HL-60 (cell line): ENCODE measurements at regions not wholly inside any gene's neighbourhood (a gene's known extent, or its start where the extent isn't known, plus 50 kb on each side); places are given as distances from the start of the nearest gene placed in this dataset.

Experiments
- DNase-seq, 2 experiments: peaks; one replicate each; pipeline ENCODE4 v3.0.0-alpha.2; 2010 to 2020; ENCODE audit warnings: low read depth in 1 of 2, low spot score in 1 of 2
- H3K27ac ChIP-seq: fragments of 250-450 bp; sonication (Bioruptor Pico); replicated peaks from 2 replicates; pipeline ENCODE4 v1.5.1; 2020; ENCODE audit warnings: mild to moderate bottlenecking, moderate library complexity
- H3K27me3 ChIP-seq: fragments of 250-450 bp; sonication (Bioruptor Pico); 2 replicates; pipeline ENCODE4 v1.5.1; 2021; ENCODE audit warnings: mild to moderate bottlenecking, moderate library complexity; ENCODE audit not compliant: insufficient read depth, poor library complexity, severe bottlenecking
- H3K4me3 ChIP-seq: replicated peaks from 2 replicates; pipeline ENCODE4 v1.5.1; 2011; ENCODE audit warnings: mild to moderate bottlenecking, control low read depth, low read length; ENCODE audit not compliant: insufficient read depth
- GABPA ChIP-seq: IDR thresholded peaks from 2 replicates; pipeline ENCODE4 v1.6.1; 2012; ENCODE audit warnings: low read depth
- POLR2AphosphoS5 ChIP-seq: IDR thresholded peaks from 2 replicates; pipeline ENCODE4 v1.6.1; 2012; ENCODE audit warnings: low read depth
- SPI1 ChIP-seq: IDR thresholded peaks from 2 replicates; pipeline ENCODE4 v1.6.1; 2012; ENCODE audit warnings: low read depth, mild to moderate bottlenecking, borderline replicate concordance
- TF ChIP-seq, protein P1 (sequence below): IDR thresholded peaks from one replicate; pipeline ENCODE4 v1.5.1; 2011; ENCODE audit warnings: low read length, control low read depth, inconsistent platforms; ENCODE audit not compliant: insufficient read depth
- TF ChIP-seq, protein P2 (sequence below): IDR thresholded peaks from 2 replicates; pipeline ENCODE4 v1.6.1; 2012; ENCODE audit warnings: low read depth; ENCODE audit not compliant: insufficient replicate concordance

DNA sequence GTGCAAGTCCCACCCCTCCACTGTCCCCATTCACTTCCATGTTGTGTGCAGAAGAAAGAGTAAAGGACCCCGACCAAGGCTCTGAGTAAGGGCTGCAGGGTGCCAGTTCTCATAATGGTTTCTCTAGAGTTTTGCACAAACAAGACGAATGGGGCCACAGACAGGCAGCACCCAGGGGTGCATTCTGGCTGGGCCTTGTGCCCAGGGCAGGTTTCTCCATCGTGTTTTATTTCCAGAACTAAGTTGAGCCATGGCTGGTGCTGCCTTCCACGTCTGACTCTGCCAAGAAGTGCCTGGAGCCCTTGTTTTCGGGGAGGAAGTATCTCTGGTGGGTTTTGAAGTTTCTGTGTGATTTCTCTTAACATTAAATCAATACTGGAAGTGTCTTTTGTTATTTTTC is 95.0 kb upstream of the SDK1 start:
- TF ChIP-seq SPI1: no peak
- no peak for TF ChIP-seq POLR2AphosphoS5
- TF ChIP-seq, protein P1, sequence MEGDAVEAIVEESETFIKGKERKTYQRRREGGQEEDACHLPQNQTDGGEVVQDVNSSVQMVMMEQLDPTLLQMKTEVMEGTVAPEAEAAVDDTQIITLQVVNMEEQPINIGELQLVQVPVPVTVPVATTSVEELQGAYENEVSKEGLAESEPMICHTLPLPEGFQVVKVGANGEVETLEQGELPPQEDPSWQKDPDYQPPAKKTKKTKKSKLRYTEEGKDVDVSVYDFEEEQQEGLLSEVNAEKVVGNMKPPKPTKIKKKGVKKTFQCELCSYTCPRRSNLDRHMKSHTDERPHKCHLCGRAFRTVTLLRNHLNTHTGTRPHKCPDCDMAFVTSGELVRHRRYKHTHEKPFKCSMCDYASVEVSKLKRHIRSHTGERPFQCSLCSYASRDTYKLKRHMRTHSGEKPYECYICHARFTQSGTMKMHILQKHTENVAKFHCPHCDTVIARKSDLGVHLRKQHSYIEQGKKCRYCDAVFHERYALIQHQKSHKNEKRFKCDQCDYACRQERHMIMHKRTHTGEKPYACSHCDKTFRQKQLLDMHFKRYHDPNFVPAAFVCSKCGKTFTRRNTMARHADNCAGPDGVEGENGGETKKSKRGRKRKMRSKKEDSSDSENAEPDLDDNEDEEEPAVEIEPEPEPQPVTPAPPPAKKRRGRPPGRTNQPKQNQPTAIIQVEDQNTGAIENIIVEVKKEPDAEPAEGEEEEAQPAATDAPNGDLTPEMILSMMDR: no peak
- TF ChIP-seq GABPA: no peak
- TF ChIP-seq, protein P2, sequence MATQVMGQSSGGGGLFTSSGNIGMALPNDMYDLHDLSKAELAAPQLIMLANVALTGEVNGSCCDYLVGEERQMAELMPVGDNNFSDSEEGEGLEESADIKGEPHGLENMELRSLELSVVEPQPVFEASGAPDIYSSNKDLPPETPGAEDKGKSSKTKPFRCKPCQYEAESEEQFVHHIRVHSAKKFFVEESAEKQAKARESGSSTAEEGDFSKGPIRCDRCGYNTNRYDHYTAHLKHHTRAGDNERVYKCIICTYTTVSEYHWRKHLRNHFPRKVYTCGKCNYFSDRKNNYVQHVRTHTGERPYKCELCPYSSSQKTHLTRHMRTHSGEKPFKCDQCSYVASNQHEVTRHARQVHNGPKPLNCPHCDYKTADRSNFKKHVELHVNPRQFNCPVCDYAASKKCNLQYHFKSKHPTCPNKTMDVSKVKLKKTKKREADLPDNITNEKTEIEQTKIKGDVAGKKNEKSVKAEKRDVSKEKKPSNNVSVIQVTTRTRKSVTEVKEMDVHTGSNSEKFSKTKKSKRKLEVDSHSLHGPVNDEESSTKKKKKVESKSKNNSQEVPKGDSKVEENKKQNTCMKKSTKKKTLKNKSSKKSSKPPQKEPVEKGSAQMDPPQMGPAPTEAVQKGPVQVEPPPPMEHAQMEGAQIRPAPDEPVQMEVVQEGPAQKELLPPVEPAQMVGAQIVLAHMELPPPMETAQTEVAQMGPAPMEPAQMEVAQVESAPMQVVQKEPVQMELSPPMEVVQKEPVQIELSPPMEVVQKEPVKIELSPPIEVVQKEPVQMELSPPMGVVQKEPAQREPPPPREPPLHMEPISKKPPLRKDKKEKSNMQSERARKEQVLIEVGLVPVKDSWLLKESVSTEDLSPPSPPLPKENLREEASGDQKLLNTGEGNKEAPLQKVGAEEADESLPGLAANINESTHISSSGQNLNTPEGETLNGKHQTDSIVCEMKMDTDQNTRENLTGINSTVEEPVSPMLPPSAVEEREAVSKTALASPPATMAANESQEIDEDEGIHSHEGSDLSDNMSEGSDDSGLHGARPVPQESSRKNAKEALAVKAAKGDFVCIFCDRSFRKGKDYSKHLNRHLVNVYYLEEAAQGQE: no peak
- Histone ChIP-seq H3K4me3 (no peak overlapping the region), H3K27ac (no peak overlapping the region), H3K27me3 (no peaks in the 10 kb centered on the region)
- no peak for DNase-seq

DNA sequence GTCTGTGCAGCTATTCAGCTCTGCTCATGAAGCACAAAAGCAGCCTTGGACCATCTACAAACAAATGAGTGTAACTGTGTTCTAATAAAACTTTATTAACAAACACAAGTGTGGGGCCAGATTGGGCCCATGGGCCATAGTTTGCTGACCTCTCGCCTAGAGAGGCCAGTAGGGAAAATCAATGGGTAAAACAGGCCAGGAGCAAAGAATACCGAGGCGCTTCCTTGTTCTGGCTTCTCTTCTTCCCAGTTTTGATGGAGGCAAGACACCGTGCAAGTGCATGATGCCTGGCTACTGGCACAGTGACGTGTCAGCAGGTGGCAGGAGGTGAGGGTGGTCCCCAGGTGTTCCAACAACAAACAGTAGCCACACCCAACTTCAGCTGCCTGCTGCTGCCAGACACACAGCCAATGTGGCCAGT is 94.3 kb upstream of the SDK1 start:
- Histone ChIP-seq H3K4me3 (no peak overlapping the region), H3K27me3 (no peaks in the 10 kb centered on the region), H3K27ac (no peak overlapping the region)
- no peak for DNase-seq
- TF ChIP-seq, protein P2: no peak
- TF ChIP-seq, protein P1: no peak
- no peak for TF ChIP-seq GABPA
- no peak for TF ChIP-seq POLR2AphosphoS5
- TF ChIP-seq SPI1: no peak

DNA sequence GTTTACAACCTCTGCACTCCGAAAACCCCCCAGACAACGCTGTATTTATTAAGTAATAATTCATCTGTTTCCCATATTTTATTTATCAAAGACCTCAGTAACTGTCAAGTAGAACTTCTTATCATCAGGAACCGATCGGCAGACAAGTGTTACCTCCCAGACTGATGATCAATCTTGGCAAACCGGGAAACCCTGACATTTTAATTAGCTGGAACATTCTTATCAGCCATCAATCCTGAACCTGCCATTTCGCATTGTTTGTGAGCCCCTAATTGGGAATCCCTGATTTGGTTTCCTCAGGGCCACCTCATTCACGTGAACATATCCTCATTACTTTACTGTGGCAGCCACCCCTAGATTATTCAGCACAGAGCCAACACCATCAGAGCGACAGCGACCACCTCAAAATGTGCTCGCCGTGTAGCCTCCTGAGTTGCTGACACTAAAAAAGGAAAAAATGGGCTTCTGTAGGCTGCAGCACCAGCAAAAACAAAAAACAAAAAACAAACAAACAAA is 93.6 kb upstream of the SDK1 start:
- TF ChIP-seq SPI1 (no peak), POLR2AphosphoS5 (no peak), GABPA (no peak)
- TF ChIP-seq, protein P2: no peak
- TF ChIP-seq, protein P1: no peak
- H3K27ac ChIP-seq: no peak overlapping the region
- H3K4me3 ChIP-seq: no peak overlapping the region
- H3K27me3 ChIP-seq: no peaks in the 10 kb centered on the region
- DNase-seq: no peak
